Hepatocyte (in vitro differentiated cells): ENCODE measurements at regions not wholly inside any gene's neighbourhood (a gene's known extent, or its start where the extent isn't known, plus 50 kb on each side); places are given as distances from the start of the nearest gene placed in this dataset.

Source experiments
- DNase-seq: peaks from one replicate; pipeline ENCODE4 v3.0.0-alpha.2; 2016; ENCODE audit warnings: low spot score
- H2AFZ ChIP-seq: fragments of 200-600 bp; sonication (generic); 2 replicates; pipeline ENCODE4 v1.6.0; 2016; ENCODE audit warnings: antibody characterized with exemption, mild to moderate bottlenecking
- H3K27ac ChIP-seq: fragments of 200-600 bp; sonication (generic); 2 replicates; pipeline ENCODE4 v1.5.1; 2016; ENCODE audit warnings: mild to moderate bottlenecking
- H3K27me3 ChIP-seq: fragments of 200-600 bp; sonication (generic); 2 replicates; pipeline ENCODE4 v1.6.1; 2016
- H3K36me3 ChIP-seq: fragments of 200-600 bp; sonication (generic); replicated peaks from 2 replicates; pipeline ENCODE4 v1.5.1; 2016; ENCODE audit warnings: low read depth; ENCODE audit not compliant: insufficient read depth
- H3K4me1 ChIP-seq: fragments of 200-600 bp; sonication (generic); 2 replicates; pipeline ENCODE4 v1.5.1; 2016; ENCODE audit warnings: mild to moderate bottlenecking, moderate library complexity; ENCODE audit not compliant: insufficient read depth
- H3K4me2 ChIP-seq: fragments of 200-600 bp; sonication (generic); 2 replicates; pipeline ENCODE4 v1.6.0; 2016
- H3K4me3 ChIP-seq: fragments of 200-600 bp; sonication (generic); 2 replicates; pipeline ENCODE4 v1.5.1; 2016; ENCODE audit warnings: mild to moderate bottlenecking
- H3K79me2 ChIP-seq: fragments of 200-600 bp; sonication (generic); 2 replicates; pipeline ENCODE4 v1.6.0; 2017; ENCODE audit warnings: mild to moderate bottlenecking
- H3K9me2 ChIP-seq: fragments of 200-600 bp; sonication (generic); replicated peaks from 2 replicates; pipeline ENCODE4 v1.6.0; 2017; ENCODE audit warnings: mild to moderate bottlenecking; ENCODE audit not compliant: insufficient read depth
- H3K9me3 ChIP-seq: fragments of 200-600 bp; sonication (generic); 2 replicates; pipeline ENCODE4 v1.5.1; 2016; ENCODE audit warnings: low read depth, mild to moderate bottlenecking
- H4K20me1 ChIP-seq: fragments of 200-600 bp; sonication (generic); 2 replicates; pipeline ENCODE4 v1.6.0; 2016; ENCODE audit warnings: mild to moderate bottlenecking; ENCODE audit not compliant: insufficient read depth, poor library complexity, severe bottlenecking
- EZH2 ChIP-seq: fragments of 200-600 bp; sonication (generic); IDR thresholded peaks from 2 replicates; pipeline ENCODE4 v1.6.1; 2016; ENCODE audit warnings: antibody characterized with exemption, mild to moderate bottlenecking, borderline replicate concordance
- EZH2phosphoT487 ChIP-seq: fragments of 200-600 bp; sonication (generic); IDR thresholded peaks from one replicate; pipeline ENCODE4 v1.6.1; 2018; ENCODE audit warnings: antibody characterized with exemption, mild to moderate bottlenecking, low read depth, moderate library complexity; ENCODE audit not compliant: unreplicated experiment, severe bottlenecking
- WGBS: methylation state at CpG from one replicate; pipeline ENCODE4 v1.1.6; 2016; ENCODE audit warnings: low lambda C conversion rate; ENCODE audit errors: missing lambda C conversion rate; 5-methylcytosine and 5-hydroxymethylcytosine counted together
- TF ChIP-seq, protein P1 (sequence below): fragments of 200-600 bp; sonication (generic); IDR thresholded peaks from 2 replicates; pipeline ENCODE4 v1.5.1; 2016; ENCODE audit warnings: antibody characterized with exemption, mild to moderate bottlenecking; ENCODE audit not compliant: poor library complexity

DNA sequence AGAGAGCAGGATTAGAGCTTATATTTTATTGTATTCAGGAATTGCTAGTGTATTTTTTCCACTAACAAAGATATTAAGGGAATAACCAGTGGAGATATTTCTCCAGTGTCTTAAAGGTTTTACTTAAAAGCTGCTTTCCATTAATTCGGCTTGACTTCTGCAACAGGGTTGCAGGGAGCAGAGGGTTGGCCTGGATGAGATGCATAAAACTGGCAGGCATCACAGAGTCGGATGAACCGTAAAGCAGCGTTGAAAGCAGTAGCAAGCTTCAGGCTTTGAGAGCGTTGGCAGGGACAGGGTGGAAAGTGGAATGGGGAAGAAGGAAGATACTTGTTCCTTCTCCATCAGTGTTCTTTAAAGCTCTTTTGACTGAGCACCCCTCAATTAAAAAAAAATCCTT is 237.2 kb downstream of the LMO4 start:
- Histone ChIP-seq H3K9me3 (no peaks in the 10 kb centered on the region), H3K27me3 (no peaks in the 10 kb centered on the region), H3K36me3 (no peaks in the 10 kb centered on the region), H3K79me2 (no peaks in the 10 kb centered on the region), H3K4me2 (no peak overlapping the region), H2AFZ (no peak overlapping the region), H4K20me1 (no peaks in the 10 kb centered on the region), H3K4me1 (no peaks in the 10 kb centered on the region), H3K9me2 (no peaks in the 10 kb centered on the region), H3K27ac (no peak overlapping the region), H3K4me3 (no peak overlapping the region)
- 77% methylated on average over 5 of the region's 5 CpGs for WGBS
- TF ChIP-seq, protein P1, sequence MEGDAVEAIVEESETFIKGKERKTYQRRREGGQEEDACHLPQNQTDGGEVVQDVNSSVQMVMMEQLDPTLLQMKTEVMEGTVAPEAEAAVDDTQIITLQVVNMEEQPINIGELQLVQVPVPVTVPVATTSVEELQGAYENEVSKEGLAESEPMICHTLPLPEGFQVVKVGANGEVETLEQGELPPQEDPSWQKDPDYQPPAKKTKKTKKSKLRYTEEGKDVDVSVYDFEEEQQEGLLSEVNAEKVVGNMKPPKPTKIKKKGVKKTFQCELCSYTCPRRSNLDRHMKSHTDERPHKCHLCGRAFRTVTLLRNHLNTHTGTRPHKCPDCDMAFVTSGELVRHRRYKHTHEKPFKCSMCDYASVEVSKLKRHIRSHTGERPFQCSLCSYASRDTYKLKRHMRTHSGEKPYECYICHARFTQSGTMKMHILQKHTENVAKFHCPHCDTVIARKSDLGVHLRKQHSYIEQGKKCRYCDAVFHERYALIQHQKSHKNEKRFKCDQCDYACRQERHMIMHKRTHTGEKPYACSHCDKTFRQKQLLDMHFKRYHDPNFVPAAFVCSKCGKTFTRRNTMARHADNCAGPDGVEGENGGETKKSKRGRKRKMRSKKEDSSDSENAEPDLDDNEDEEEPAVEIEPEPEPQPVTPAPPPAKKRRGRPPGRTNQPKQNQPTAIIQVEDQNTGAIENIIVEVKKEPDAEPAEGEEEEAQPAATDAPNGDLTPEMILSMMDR: no peak
- TF ChIP-seq EZH2phosphoT487 (no peak), EZH2 (no peak)
- DNase-seq: no peak

DNA sequence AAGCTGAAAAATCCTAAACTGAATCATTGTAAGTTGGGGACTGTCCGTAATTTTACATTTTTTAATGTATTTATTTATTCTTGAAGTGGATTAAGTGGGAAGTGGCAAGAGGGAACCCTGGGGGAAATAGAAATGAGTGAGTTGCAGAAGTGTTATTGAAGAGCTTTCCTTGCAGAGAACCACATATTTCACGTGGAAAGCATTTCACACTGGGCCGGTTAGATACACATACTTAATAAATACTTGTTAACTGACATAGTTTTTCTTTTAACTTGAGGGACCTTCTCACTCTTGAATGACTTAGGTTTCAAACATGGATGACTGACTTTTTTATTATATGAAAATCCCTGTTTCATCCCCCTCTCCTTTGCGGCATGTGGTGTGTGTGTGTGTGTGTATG is 239.3 kb downstream of the LMO4 start:
- Histone ChIP-seq H3K9me3 (no peaks in the 10 kb centered on the region), H3K36me3 (no peaks in the 10 kb centered on the region), H3K27ac (no peak overlapping the region), H4K20me1 (no peaks in the 10 kb centered on the region), H3K4me2 (no peak overlapping the region), H3K9me2 (no peaks in the 10 kb centered on the region), H3K27me3 (no peaks in the 10 kb centered on the region), H2AFZ (no peak overlapping the region), H3K4me3 (no peak overlapping the region), H3K4me1 (no peaks in the 10 kb centered on the region), H3K79me2 (no peaks in the 10 kb centered on the region)
- WGBS: 94% methylated on average over 4 of the region's 4 CpGs
- no peak for DNase-seq
- TF ChIP-seq, protein P1: no peak
- no peak for TF ChIP-seq EZH2
- TF ChIP-seq EZH2phosphoT487: no peak

DNA sequence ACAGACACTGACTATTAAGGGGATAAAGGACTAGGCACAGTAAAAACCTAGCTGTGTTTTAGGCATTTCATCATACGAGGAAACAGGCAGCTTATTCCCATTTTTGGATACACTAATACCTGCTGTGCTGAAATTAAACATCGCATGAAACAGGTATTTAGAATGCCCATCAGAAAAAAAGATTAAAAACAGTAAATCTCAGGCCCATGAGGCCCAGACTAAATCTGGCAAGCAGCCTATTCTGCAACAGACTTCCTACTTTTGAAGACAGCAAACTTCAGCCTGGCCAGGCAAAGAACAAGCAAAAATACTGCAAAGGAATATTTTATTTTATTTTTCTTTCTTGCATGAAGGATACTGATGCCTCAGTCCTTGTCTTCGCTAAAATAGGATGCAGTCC is 240.2 kb downstream of the LMO4 start:
- Histone ChIP-seq H3K27me3 (no peaks in the 10 kb centered on the region), H3K27ac (no peak overlapping the region), H2AFZ (no peak overlapping the region), H3K4me3 (no peak overlapping the region), H3K9me2 (no peaks in the 10 kb centered on the region), H3K79me2 (no peaks in the 10 kb centered on the region), H3K4me2 (no peak overlapping the region), H3K4me1 (no peaks in the 10 kb centered on the region), H3K9me3 (no peaks in the 10 kb centered on the region), H4K20me1 (no peaks in the 10 kb centered on the region), H3K36me3 (no peaks in the 10 kb centered on the region)
- 86% methylated on average over 3 of the region's 3 CpGs for WGBS
- TF ChIP-seq EZH2phosphoT487 (no peak), EZH2 (no peak)
- DNase-seq: no peak

DNA sequence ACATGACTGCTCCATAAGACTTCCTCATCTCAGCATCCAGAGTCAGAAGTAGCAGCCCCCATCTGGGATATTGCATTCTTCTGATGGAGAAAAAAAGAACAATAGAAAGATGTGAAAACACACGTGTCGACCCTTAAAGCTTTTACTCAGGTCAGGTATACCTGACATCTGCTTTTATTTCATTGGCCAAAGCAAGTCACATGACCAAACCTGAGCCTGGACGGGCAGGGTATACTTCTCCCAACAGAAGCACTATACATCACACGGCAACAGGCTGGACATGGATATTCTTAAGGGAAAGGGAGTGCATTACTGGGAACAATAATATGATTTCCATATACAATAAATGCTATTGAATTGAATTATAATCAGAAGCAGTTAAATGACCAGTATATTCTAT is 243.3 kb downstream of the LMO4 start:
- H3K4me1 ChIP-seq: no peaks in the 10 kb centered on the region
- H3K4me3 ChIP-seq: no peak overlapping the region
- H3K4me2 ChIP-seq: no peak overlapping the region
- DNase-seq: no peak
- no peak overlapping the region for H2AFZ ChIP-seq
- WGBS: 86% methylated on average over 4 of the region's 4 CpGs
- no peaks in the 10 kb centered on the region for H3K27me3 ChIP-seq
- H3K27ac ChIP-seq: no peak overlapping the region
- no peaks in the 10 kb centered on the region for H3K79me2 ChIP-seq
- no peaks in the 10 kb centered on the region for H3K36me3 ChIP-seq
- no peaks in the 10 kb centered on the region for H3K9me2 ChIP-seq
- TF ChIP-seq EZH2 (no peak), EZH2phosphoT487 (no peak)
- TF ChIP-seq, protein P1: no peak
- no peaks in the 10 kb centered on the region for H3K9me3 ChIP-seq
- no peaks in the 10 kb centered on the region for H4K20me1 ChIP-seq
